ENCODE measurements at regions not wholly inside any gene's neighbourhood (a gene's known extent, or its start where the extent isn't known, plus 50 kb on each side); places are given as distances from the start of the nearest gene placed in this dataset.

DNA sequence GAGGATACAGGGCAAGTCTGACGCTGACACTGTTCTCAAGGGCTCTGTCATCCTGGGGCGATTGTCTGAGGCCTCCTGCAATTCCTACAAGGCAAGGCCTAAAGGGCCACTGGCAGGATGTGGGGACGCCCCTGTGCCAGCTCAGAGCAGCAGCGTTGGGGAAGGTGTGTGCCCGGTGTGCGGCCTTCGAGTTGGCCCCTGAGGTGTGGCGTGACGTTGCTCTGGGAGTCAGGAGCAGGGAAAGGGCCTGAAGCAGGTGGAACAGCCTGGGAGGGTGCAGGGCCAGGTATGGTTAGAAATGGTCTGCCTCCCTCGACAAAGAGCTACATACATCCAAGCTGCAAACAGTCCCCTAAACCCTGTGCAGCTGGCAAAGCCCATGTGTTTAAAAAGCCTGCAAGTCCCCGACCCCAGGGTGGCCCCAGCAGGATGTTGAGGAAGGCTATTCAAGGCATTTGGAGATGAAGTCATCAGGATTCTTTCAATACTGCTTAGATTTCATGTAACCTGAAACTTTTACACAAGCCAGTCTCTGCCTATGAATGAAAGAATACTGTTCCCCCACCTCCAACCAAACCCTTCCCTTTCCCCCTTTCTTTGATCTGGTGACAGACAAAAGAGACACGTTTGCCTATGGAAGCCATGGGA is 142.5 kb upstream of the TNS3 start:
- H3K4me1 ChIP-seq (ENCODE audit: insufficient read depth, low read length, severe bottlenecking) = peaks cover 53% of the 10 kb centered on the region
- H3K9ac ChIP-seq (ENCODE audit: low read length) = no peak overlapping the region; the same call in 1 of the 2 replicates
- no peaks in the 10 kb centered on the region for H3K27me3 ChIP-seq (ENCODE audit: insufficient read depth, low read length)
- H3F3A ChIP-seq (ENCODE audit: insufficient read depth, low read length) = no peaks in the 10 kb centered on the region
- H4K20me1 ChIP-seq (ENCODE audit: insufficient read depth, low read length) = no peaks in the 10 kb centered on the region
- no peak overlapping the region for H3K4me2 ChIP-seq (ENCODE audit: low read length)
- H3K36me3 ChIP-seq (ENCODE audit: insufficient read depth, low read length) = no peaks in the 10 kb centered on the region
- H3K27ac ChIP-seq (ENCODE audit: low read depth, low read length, poor library complexity, severe bottlenecking) = peak overlapping the region; percentile 63
- no peak for TF ChIP-seq EZH2 (IDR thresholded peaks at IDR 0.05; ENCODE audit: borderline replicate concordance, low read length)
- TF ChIP-seq, protein P1, sequence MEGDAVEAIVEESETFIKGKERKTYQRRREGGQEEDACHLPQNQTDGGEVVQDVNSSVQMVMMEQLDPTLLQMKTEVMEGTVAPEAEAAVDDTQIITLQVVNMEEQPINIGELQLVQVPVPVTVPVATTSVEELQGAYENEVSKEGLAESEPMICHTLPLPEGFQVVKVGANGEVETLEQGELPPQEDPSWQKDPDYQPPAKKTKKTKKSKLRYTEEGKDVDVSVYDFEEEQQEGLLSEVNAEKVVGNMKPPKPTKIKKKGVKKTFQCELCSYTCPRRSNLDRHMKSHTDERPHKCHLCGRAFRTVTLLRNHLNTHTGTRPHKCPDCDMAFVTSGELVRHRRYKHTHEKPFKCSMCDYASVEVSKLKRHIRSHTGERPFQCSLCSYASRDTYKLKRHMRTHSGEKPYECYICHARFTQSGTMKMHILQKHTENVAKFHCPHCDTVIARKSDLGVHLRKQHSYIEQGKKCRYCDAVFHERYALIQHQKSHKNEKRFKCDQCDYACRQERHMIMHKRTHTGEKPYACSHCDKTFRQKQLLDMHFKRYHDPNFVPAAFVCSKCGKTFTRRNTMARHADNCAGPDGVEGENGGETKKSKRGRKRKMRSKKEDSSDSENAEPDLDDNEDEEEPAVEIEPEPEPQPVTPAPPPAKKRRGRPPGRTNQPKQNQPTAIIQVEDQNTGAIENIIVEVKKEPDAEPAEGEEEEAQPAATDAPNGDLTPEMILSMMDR (IDR thresholded peaks at IDR 0.05; ENCODE audit: low read length) = no peak
- no peak overlapping the region for H3K4me3 ChIP-seq (ENCODE audit: low read depth, low read length, poor library complexity, severe bottlenecking)
- H3K79me2 ChIP-seq (ENCODE audit: insufficient read depth, low read length) = no peaks in the 10 kb centered on the region
- no peaks in the 10 kb centered on the region for H3K9me3 ChIP-seq (ENCODE audit: low read length)
- no peaks in the 10 kb centered on the region for H3K9me2 ChIP-seq (ENCODE audit: low read depth, low read length)
- H2AFZ ChIP-seq (ENCODE audit: low read length) = no peak overlapping the region

DNA sequence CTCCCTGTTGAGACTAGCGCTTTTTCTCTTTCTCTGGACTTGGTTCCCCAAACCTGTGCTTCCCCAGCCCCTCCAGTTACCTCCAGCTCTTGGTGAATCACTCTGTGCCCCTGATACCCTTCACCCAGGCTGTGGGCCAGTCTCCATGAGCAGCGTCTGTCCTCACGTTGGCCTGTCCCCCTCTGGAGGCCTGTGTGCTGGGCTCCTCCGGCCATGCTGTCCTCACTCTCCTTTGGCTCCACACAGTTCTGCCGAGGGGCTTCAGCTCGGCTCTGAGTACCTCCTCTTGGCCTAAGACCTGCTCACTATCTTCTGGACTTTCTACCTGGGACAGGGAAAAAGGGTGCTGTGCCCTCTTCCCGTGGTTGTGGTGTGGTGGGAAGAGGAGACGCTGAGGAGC is 140.2 kb upstream of the TNS3 start:
- Histone ChIP-seq H3K9me3 (ENCODE audit: low read length) (no peaks in the 10 kb centered on the region), H3K27ac (ENCODE audit: low read depth, low read length, poor library complexity, severe bottlenecking) (peak overlapping the region; percentile 8), H3K36me3 (ENCODE audit: insufficient read depth, low read length) (no peaks in the 10 kb centered on the region)

DNA sequence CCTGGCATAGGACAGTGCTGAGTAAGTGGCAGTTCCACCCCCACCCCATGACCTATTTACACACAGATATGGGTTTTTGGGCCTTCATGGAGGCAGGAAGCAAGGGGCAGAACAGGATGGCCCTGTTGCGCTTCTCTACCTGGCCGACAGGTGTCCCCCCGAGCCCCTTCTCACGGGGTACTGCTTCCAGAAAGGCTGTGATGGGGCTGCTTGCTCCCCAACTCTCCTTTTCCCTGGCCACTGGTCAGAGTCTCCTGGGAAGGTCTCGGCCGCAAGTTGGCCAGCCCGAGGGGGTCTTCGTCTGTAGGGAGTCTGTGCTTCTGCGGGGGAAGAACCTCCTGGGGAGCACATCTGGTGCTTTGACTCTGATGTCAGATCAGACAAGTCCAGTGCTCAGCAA is 139.8 kb upstream of the TNS3 start:
- no peak overlapping the region for H3K4me2 ChIP-seq (ENCODE audit: low read length)
- H3K79me2 ChIP-seq (ENCODE audit: insufficient read depth, low read length) = no peaks in the 10 kb centered on the region
- no peak overlapping the region for H2AFZ ChIP-seq (ENCODE audit: low read length)
- no peak overlapping the region for H3K4me3 ChIP-seq (ENCODE audit: low read depth, low read length, poor library complexity, severe bottlenecking)
- peak overlapping the region; percentile 66 for H3K27ac ChIP-seq (ENCODE audit: low read depth, low read length, poor library complexity, severe bottlenecking)
- H3K9ac ChIP-seq (ENCODE audit: low read length) = no peak overlapping the region
- H3K36me3 ChIP-seq (ENCODE audit: insufficient read depth, low read length) = no peaks in the 10 kb centered on the region
- no peaks in the 10 kb centered on the region for H3F3A ChIP-seq (ENCODE audit: insufficient read depth, low read length)
- TF ChIP-seq, protein P1 (IDR thresholded peaks at IDR 0.05; ENCODE audit: low read length) = peak; percentile 85
- no peak for TF ChIP-seq EZH2 (IDR thresholded peaks at IDR 0.05; ENCODE audit: borderline replicate concordance, low read length)
- H3K9me3 ChIP-seq (ENCODE audit: low read length) = no peaks in the 10 kb centered on the region
- H4K20me1 ChIP-seq (ENCODE audit: insufficient read depth, low read length) = no peaks in the 10 kb centered on the region
- no peaks in the 10 kb centered on the region for H3K27me3 ChIP-seq (ENCODE audit: insufficient read depth, low read length)
- no peaks in the 10 kb centered on the region for H3K9me2 ChIP-seq (ENCODE audit: low read depth, low read length)
- H3K4me1 ChIP-seq (ENCODE audit: insufficient read depth, low read length, severe bottlenecking) = peaks cover 66% of the 10 kb centered on the region

More for the DNA sequence above, 140.2 kb upstream of the TNS3 start:
- H3K9ac ChIP-seq (ENCODE audit: low read length) = no peak overlapping the region
- peaks cover 66% of the 10 kb centered on the region for H3K4me1 ChIP-seq (ENCODE audit: insufficient read depth, low read length, severe bottlenecking)
- no peaks in the 10 kb centered on the region for H3K79me2 ChIP-seq (ENCODE audit: insufficient read depth, low read length)
- no peaks in the 10 kb centered on the region for H3F3A ChIP-seq (ENCODE audit: insufficient read depth, low read length)
- no peaks in the 10 kb centered on the region for H3K27me3 ChIP-seq (ENCODE audit: insufficient read depth, low read length)
- no peak overlapping the region for H3K4me2 ChIP-seq (ENCODE audit: low read length)
- H4K20me1 ChIP-seq (ENCODE audit: insufficient read depth, low read length) = no peaks in the 10 kb centered on the region
- TF ChIP-seq, protein P1 (IDR thresholded peaks at IDR 0.05; ENCODE audit: low read length) = no peak
- TF ChIP-seq EZH2 (IDR thresholded peaks at IDR 0.05; ENCODE audit: borderline replicate concordance, low read length) = no peak
- no peak overlapping the region for H2AFZ ChIP-seq (ENCODE audit: low read length)
- H3K4me3 ChIP-seq (ENCODE audit: low read depth, low read length, poor library complexity, severe bottlenecking) = no peak overlapping the region
- H3K9me2 ChIP-seq (ENCODE audit: low read depth, low read length) = no peaks in the 10 kb centered on the region

Measured in OCI-LY1 (cell line).